ENCODE measurements at regions not wholly inside any gene's neighbourhood (a gene's known extent, or its start where the extent isn't known, plus 50 kb on each side); places are given as distances from the start of the nearest gene placed in this dataset.

GRCh38 chr16:85332175-85332574 lies 219.9 kb upstream of the CIBAR2 start:
- no TSS peak for BruUV-seq (replicated peaks)
- Histone ChIP-seq H3K56ac (ENCODE audit: extremely low read depth, insufficient read depth, low read length) (no peak overlapping the region), H2AK9ac (replicated peaks; ENCODE audit: low read depth, low read length, poor library complexity) (no peak overlapping the region), H3K79me1 (ENCODE audit: low read depth in 1 of 2, low read length in 2 of 2) (peaks cover 13 to 53% of the 10 kb centered on the region in 2 experiments; a peak in 3 of 4 replicates), H3K27ac (ENCODE audit: insufficient read depth, low read length) (no peak overlapping the region), H3K23ac (ENCODE audit: low read depth, low read length) (no peak overlapping the region), H2AFZ (replicated peaks; ENCODE audit: low read length, poor library complexity) (no peak overlapping the region), H3K14ac (replicated peaks; ENCODE audit: low read depth, low read length) (no peak overlapping the region), H3K4me3 (ENCODE audit: insufficient read depth, low read depth, low read length) (no peak overlapping the region), H4K5ac (ENCODE audit: low read depth, low read length) (no peak overlapping the region), H4K20me1 (ENCODE audit: insufficient read depth, low read length) (peaks cover 84% of the 10 kb centered on the region), H2BK20ac (ENCODE audit: low read depth, low read length) (no peak overlapping the region), H3K18ac (ENCODE audit: low read depth, low read length) (no peak overlapping the region), H3K4me1 (ENCODE audit: control insufficient read depth, insufficient read depth, low read length) (peaks cover 14% of the 10 kb centered on the region; the same call in 1 of the 2 replicates), H2BK120ac (ENCODE audit: low read depth, low read length) (no peak overlapping the region), H3K4me2 (ENCODE audit: low read depth, low read length) (no peak overlapping the region), H4K8ac (ENCODE audit: low read depth in 2 of 2, low read length in 2 of 2) (no peak overlapping the region), H3K9me3 (ENCODE audit: control insufficient read depth, insufficient read depth, low read length) (no peaks in the 10 kb centered on the region), H2BK15ac (ENCODE audit: low read depth, low read length) (no peak overlapping the region), H2AK5ac (ENCODE audit: low read depth, low read length) (no peak overlapping the region), H3K4ac (ENCODE audit: low read depth, low read length) (no peak overlapping the region), H2BK5ac (ENCODE audit: low read depth, low read length, poor library complexity, severe bottlenecking) (no peak overlapping the region), H3K27me3 (ENCODE audit: control insufficient read depth, insufficient read depth, low read length) (no peaks in the 10 kb centered on the region), H3K9ac (ENCODE audit: low read depth, low read length) (no peak overlapping the region), H3K36me3 (ENCODE audit: control insufficient read depth, insufficient read depth, low read length) (no peaks in the 10 kb centered on the region), H4K91ac (ENCODE audit: insufficient read depth, low read depth, low read length) (no peak overlapping the region), H3K9me1 (ENCODE audit: insufficient read depth, low read length) (peaks cover 7% of the 10 kb centered on the region)
- in situ Hi-C loops (cut with MboI; ENCODE audit: low sequenced_read_pairs) (no loop called here), dilution Hi-C loops (cut with HindIII; ENCODE audit: low sequenced_read_pairs, unreplicated experiment) (no loop called here), intact Hi-C loops (cut with micrococcal nuclease) (no loop called here)
- WGBS, 2 experiments (ENCODE audit: extremely low coverage in 2 of 2, insufficient read length in 1 of 2): no CpG with 5 or more reads among the region's 12 CpGs
- no peak for ATAC-seq (ENCODE audit: low read depth)
- no peak for DNase-seq
- TF ChIP-seq MAZ (IDR thresholded peaks at IDR 0.05; ENCODE audit: borderline replicate concordance, low read depth, low read length) (no peak), FOS (IDR thresholded peaks at IDR 0.05; ENCODE audit: low read depth, low read length) (no peak), BHLHE40 (IDR thresholded peaks at IDR 0.05; ENCODE audit: low read depth, low read length) (no peak), RFX5 (IDR thresholded peaks at IDR 0.05; ENCODE audit: low read depth, low read length) (no peak), CEBPB (IDR thresholded peaks at IDR 0.05; ENCODE audit: low read depth, low read length) (no peak), CHD1 (IDR thresholded peaks at IDR 0.05; ENCODE audit: low read depth, low read length) (no peak)
- TF ChIP-seq, protein P1, sequence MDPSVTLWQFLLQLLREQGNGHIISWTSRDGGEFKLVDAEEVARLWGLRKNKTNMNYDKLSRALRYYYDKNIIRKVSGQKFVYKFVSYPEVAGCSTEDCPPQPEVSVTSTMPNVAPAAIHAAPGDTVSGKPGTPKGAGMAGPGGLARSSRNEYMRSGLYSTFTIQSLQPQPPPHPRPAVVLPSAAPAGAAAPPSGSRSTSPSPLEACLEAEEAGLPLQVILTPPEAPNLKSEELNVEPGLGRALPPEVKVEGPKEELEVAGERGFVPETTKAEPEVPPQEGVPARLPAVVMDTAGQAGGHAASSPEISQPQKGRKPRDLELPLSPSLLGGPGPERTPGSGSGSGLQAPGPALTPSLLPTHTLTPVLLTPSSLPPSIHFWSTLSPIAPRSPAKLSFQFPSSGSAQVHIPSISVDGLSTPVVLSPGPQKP (IDR thresholded peaks at IDR 0.05; ENCODE audit: borderline replicate concordance, low read depth, low read length): no peak
- POLR2A ChIA-PET (ENCODE audit: unreplicated experiment): no interaction called here
- CTCF ChIA-PET: no interaction called here

Measured in IMR-90 (cell line).